ENCODE measurements at regions not wholly inside any gene's neighbourhood (a gene's known extent, or its start where the extent isn't known, plus 50 kb on each side); places are given as distances from the start of the nearest gene placed in this dataset.
A peak's percentile ranks its signal among the peaks of the same experiment; 100 is the strongest.

DNA sequence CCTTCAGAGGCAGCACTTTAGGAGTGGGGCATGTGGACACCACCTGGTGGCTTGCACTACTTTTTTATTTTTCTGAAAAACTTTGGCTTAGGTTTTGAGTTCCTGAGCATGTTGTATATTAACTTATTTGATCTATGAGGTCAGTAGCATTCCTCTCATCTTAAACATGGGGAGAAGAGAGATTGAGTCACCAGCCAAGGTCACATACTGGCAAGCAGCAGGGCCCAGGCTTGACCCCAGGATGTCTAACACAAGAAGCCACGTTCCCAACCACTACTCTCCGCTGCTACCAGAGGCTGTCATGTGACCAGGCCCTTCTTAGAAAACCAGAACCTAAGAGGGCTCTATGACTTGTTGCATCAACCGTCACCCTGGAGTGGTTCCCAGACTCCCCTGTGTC lies 210.3 kb upstream of the GPR26 start:
- peak; percentile 5 for DNase-seq (ENCODE audit: low read depth)

GRCh38 chr10:123458933-123459332 lies 207.2 kb upstream of the GPR26 start:
- no peak for DNase-seq (ENCODE audit: low read depth)

DNA sequence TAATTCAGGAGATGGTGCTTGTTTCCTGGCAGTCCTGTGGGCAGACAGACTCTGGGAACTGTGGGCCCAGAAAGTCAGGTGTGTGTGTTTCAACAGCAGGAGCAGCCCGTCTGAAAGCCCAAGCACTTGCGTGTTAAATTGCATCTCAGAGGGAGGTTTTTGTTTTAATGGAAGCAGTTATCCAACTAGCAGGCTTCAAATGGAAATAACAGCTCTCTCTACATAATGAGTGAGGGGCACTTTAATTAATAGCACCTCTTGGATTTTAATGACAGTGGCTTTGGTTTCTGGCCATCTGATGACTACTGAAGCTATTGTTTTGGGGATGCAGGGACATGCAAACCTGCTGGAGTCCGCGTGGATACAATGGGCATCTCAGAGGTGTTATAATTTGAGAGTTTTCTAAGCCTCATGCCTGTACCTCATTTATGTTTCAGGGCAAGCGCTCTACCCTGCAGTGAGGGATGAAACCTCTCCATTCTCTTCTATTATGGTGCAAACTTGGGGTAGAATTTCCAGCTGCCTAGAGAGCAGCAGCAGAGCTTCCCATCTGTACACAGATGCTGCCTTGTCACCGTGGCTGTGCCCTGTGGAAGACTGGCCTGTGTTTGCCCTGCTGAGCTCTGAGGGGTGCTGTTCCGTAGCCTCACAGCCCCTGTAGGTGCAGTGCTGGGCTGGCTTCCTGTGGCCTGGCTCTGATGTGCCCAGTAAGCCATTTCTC lies 206.6 kb upstream of the GPR26 start:
- no peak for DNase-seq (ENCODE audit: low read depth)

DNA sequence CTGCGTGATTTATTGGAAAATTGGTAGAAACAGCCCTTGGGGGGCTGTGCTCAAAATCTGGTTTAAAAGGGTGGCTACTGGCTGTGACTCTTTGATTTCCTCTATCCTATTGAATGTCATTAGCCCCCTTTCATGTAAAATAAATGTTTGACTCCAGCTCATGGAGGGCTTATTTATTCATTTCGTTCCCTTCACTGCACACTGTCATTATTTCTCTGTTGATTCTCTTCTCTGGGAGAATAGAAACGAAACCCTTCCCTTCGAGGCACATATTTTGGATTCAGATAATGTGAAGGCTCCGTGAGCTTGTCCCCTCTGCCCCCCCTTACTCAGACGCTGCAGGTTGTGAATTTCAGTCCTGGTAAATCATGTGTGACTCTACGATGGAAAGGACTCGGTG lies 203.9 kb upstream of the GPR26 start:
- DNase-seq (ENCODE audit: low read depth): no peak

GRCh38 chr10:123462756-123463155 lies 203.4 kb upstream of the GPR26 start:
- no peak for DNase-seq (ENCODE audit: low read depth)

DNA sequence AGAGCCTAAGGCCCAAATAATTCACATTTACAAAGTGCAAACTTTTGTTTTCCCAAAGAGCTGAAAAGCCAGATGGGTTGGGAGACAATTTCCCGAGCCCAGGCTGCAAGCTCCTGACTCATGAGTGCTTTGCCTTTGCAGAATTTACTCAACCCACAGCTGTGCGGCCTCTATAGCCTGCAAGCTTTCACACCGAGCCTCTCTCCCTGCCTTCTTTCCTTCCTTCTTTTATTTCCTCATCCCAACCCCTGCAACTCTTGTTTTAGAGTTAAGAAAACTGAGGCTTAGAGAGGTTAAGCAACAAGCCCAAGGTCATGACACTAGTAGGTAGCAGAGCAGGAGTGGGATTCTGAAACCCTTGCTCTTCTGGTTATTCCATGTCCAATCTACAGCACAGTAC lies 203.0 kb upstream of the GPR26 start:
- DNase-seq (ENCODE audit: low read depth): no peak

- DNase-seq (ENCODE audit: low read depth): no peak
These were observed 202.5 kb upstream of the GPR26 start for GRCh38 chr10:123463698-123464097.

DNA sequence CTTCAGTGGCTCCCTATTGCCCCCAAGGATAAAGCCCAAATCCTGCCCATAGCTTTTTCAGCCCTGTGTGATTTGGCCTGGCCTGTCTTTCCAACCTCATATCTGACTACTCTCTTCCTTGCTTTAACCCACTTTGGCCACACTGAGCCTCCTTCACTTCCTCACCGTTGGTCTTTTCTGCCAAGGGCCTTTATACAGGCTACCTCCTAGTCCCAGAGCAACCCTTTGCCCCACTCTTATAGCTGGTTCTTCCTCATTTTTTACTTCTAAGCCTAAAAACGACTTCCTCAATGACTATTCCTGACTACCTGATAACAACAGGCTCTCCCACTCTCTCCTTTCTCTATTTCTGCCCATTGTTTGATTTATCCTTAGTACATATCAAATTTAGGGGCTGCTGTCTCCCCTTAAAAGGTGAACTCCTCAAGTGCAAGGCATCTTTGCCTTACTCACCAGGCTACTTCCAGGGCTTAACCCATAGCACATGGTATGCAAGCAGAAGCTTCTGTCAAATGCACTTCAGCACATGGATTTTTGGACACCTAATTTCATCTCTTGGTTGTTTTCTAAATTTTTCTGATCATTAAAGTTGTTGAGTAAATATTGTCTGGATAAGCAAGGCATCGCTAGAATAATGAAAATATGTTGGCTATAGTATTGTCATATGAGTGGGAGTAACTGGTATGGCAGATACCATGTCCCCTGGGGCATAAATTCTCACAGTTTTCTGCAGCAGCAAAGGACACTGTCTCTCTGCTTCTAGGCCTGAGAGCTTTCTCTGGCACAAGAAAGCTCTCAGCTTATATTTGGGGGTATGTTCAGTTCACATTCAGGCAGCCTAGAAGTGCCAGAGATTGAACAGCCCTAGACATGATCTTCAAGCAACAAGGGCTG lies 201.5 kb upstream of the GPR26 start:
- no peak for DNase-seq (ENCODE audit: low read depth)

DNA sequence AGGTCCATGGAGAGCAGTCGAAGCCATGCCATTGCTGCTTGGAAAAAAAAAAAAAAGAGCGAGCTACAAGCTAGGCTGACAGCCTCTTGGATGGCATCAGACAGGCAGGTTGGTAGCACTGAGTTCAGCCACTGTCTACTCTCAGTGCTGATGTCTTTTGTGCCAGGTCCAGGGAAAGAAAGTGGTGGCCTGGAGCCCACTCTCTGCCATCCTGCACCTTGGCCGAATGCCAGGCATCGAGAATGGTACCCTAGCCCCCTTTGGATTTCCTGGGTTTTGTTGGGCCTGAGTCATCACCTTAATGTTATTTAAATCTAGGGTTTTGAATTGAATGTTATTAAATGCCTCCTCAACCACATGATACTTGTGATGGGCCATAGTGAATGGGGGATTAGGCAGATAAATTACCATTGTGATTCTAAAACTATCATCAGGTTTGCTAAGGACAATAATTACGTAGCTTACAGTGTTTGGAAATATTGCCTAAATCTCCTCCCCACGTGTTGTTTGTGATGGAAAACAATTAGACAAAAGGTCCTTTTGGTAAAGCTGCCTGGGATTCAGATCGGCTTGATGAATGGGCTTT lies 195.7 kb upstream of the GPR26 start:
- DNase-seq (ENCODE audit: low read depth): no peak

GRCh38 chr10:123471811-123472210 lies 194.3 kb upstream of the GPR26 start:
- no peak for DNase-seq (ENCODE audit: low read depth)

DNA sequence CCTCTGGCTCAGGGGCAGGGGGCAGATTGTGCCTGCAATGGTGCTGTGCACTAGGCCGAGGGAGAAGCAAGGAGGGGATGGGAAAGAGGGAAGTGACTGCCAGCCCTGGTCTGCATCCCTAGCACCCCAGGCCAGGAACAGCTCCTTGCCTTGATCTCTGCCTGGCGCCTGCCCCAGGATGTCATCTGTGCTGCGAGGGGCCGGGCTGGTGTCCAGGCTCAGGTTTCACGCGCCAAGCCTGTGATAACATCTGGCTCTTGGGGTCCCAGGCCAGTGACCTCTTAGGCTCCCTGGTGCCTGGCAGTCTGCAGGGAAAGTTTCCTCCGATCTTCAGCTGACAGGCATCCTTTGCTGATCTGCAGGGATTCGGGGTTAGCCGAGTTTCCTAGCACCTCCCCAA lies 193.5 kb upstream of the GPR26 start:
- DNase-seq (ENCODE audit: low read depth): no peak

DNA sequence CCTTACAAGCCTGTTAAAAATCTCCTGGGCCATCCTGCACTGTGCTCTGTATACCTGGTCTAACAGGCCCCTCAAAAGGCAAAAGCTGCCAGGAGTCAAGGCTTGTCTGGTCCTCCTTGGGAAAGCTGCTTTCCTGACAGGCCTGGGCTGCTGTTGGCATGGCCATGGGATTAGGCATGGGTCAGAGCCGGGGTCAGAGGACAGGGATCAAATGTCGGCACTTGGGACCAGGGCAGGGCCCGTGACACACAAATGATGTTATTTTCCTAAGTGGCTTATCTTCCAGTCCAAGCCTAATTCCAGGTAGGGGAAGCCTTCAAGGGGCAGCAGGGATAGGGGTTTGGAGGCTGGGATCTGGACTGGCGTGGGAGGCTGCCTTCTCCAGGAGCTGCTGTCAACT lies 191.5 kb upstream of the GPR26 start:
- no peak for DNase-seq (ENCODE audit: low read depth)

DNA sequence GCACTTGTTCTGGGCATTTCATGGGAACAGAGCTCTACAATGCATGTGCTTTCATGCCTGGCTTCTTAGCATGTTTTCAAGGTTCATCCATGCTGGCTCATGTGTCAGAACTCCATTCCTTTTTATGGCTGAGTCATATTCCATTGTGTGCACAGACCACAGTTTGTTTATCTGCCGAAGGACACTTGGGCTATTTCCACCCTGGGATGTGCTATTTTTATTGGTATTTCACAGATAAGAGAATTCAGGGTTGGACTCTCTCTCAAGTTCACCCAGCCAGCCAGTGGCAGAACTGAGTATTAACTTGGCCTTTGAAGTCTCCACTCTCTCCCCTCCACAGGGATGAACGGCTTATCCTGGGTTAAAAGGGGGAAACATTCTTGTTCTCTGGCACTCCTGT lies 190.7 kb upstream of the GPR26 start:
- no peak for DNase-seq (ENCODE audit: low read depth)

GRCh38 chr10:123478116-123478515 lies 188.0 kb upstream of the GPR26 start:
- no peak for DNase-seq (ENCODE audit: low read depth)

GRCh38 chr10:123479640-123480039 lies 186.5 kb upstream of the GPR26 start:
- DNase-seq (ENCODE audit: low read depth): no peak

- no peak for DNase-seq (ENCODE audit: low read depth)
These were observed 185.8 kb upstream of the GPR26 start for GRCh38 chr10:123480344-123480743.

DNA sequence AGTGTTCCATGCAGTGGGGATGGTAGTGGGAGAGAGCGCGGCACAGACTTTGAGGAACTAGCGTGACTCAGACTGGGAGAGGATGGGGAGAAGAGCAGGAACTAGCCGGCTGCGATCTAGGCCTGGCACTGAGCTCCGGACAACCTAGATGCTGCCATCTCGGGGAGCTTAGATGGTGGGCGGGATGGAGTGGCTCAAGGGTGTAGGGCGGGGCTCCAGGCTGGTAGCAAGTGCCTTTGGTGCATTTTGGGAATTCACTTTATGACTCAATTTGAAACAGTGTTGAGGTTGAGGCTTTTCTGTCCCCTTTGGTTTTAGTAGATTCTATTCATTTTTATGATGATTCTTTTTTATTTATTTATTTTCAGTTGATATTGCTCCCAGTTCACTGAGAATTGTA lies 185.3 kb upstream of the GPR26 start:
- no peak for DNase-seq (ENCODE audit: low read depth)

GRCh38 chr10:123484722-123485121 lies 181.4 kb upstream of the GPR26 start:
- no peak for DNase-seq (ENCODE audit: low read depth)

DNA sequence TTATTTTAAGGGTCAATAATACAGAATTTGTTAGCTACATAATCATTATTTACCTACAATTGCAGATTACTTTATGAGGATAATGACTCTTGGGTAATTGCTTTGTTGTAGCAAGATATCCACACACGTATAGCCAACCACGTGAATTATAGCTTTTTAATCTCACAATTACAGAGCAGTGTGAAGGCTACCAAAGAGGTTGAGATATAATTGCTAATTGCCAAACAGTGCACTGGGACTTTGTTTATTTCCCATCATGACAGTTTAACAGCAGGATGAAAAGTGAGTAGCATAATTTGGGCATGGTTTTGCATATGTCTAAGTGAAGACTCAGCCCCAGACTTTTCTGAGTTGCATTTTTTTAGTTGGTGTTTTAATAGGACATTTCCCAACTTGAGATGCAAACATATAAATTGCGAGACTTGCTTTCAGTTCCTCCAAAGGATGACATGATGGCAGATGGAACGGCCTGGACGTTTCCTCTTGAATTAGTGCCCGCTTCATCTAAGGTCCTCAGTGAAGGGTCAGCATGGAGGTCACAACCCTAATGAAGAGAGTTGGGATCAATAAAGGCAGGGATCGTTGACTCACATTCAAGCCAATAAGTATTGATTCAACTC lies 180.7 kb upstream of the GPR26 start:
- DNase-seq (ENCODE audit: low read depth): no peak

- no peak for DNase-seq (ENCODE audit: low read depth)
These were observed 177.7 kb upstream of the GPR26 start for GRCh38 chr10:123488436-123488835.

- DNase-seq (ENCODE audit: low read depth): no peak
These were observed 174.8 kb upstream of the GPR26 start for GRCh38 chr10:123491364-123491763.

DNA sequence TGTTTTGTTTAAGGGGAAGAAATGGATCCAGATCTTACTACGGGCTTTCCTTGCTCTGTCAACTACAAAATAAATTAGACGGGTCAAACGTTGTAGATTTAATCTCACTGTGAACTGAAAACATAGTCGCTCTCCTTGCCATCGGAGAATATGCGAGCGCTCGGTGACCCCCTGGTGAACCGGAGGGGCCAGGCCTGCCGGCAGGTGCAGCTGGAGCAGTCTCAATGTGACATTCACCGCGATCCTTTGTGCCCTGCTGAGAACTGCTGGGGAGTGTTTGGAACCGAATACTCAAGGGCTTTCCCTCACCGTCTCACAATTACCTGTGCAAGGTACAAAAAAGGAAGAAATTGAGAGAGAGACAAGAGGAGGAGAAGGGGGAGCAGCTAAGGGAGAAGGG lies 174.1 kb upstream of the GPR26 start:
- DNase-seq (ENCODE audit: low read depth): no peak
